ENCODE measurements at regions not wholly inside any gene's neighbourhood (a gene's known extent, or its start where the extent isn't known, plus 50 kb on each side); places are given as distances from the start of the nearest gene placed in this dataset.
"Not testable (repeated sequence)": the region's sequence is repeated elsewhere in the genome, so short reads cannot be mapped to it uniquely, and the experiment has no call there.

DNA sequence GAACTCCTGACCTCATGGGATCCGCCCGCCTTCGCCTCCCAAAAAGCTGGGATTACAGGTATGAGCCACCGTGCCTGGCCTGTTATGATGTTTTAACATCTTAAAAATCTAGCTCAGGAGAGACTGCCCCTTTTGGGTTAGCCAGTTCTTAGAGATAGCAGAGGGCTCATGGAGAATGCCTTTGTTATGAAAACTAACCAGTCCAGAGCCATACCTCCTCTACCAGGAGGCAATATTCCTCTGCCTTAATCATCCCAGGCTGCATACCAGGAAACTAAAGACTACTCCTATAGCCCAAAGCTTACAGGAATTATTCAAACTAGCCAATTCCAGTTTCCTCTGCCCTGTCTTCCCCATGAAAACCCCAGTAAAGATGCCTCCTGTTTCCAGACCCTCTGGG lies 96.0 kb upstream of the MDM1 start:
- no peak for DNase-seq

- no peak for DNase-seq
These were observed 96.8 kb upstream of the MDM1 start for GRCh38 chr12:68428724-68429501.

- DNase-seq, result no peak
These were observed 97.5 kb upstream of the MDM1 start for GRCh38 chr12:68429696-68430095.

- no peak for DNase-seq
These were observed 99.6 kb upstream of the MDM1 start for GRCh38 chr12:68431786-68432185.

DNA sequence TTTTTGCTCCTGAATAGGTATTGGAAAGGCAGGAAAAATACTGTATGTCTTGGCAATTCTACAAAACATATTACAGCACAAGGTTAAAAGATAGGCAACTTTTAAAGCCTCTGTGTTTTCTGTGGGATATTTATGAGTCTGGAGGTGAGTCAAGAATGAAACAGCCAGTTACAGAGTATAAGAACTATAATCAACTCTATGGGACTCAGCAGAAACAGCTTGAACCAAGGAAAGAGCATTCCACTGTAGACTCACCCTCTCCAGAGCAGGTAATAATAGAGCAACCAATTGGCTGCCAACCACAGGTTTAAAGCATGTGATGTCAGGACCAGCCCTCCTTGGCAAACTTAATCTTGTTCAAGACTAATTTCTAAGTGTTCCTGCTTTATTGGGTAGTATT lies 100.5 kb upstream of the MDM1 start:
- DNase-seq, result no peak

DNA sequence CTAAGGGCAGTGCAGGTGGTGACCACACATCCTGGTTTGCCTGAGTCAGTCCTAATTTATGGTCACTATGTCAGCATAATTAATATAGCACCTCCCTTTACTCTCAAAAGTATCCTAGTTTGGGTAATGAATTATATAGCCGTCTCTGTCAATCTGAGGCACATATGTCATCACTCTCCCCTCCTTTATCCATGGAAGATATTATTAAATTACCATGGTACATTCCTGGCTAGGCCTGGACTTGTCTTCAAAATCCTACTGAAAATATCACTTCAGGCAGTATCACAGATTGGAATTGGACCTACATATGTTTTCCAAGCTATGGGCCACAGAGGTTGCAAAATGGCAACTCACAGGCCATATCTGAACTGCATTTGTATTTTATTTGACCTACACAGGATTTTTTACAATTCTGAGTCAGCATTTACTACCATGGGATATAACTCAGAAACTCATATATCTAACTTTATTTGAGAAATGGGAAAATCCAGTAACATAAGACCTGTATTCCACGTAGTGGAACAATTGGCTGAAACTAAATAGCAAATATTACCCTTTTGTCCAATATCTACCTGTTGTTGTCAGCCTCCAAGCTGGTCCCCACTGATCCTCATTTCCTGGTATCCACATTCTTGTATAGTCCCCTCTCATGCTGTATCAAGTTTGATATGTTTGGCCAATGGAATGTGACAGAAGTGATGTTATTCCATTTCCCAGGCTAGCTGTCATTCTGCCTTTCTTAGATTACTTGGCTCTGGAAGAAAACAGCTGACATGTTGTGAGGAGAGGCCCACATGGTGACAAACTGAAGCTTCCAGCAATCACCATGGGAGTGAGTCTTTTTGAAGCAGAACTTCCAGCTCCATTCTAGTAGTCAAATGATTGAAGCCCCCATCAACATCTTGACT lies 102.5 kb upstream of the MDM1 start:
- no peak for DNase-seq

GRCh38 chr12:68435299-68435637 lies 103.1 kb upstream of the MDM1 start:
- DNase-seq, result no peak

GRCh38 chr12:68435816-68436215 lies 103.7 kb upstream of the MDM1 start:
- DNase-seq, result no peak

DNA sequence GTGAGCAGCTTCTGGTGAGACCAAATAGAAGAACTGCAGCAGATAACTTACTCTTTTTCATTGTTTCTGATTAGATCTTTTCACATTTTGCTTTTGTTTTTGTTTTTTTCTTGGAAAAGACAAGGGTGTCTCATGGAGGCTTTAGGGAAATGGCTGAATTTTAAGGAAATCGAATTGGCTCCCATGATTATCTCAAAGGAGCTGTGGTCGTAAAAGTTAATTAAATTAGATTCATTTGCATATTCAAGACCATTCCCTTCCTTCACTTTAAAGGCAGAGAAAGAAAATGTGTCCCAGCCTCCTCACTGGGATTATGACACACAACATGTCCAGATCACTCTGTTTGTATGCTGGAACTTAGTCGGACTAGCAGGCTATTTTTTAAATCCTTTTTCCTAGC lies 106.4 kb upstream of the MDM1 start:
- DNase-seq, result no peak

DNA sequence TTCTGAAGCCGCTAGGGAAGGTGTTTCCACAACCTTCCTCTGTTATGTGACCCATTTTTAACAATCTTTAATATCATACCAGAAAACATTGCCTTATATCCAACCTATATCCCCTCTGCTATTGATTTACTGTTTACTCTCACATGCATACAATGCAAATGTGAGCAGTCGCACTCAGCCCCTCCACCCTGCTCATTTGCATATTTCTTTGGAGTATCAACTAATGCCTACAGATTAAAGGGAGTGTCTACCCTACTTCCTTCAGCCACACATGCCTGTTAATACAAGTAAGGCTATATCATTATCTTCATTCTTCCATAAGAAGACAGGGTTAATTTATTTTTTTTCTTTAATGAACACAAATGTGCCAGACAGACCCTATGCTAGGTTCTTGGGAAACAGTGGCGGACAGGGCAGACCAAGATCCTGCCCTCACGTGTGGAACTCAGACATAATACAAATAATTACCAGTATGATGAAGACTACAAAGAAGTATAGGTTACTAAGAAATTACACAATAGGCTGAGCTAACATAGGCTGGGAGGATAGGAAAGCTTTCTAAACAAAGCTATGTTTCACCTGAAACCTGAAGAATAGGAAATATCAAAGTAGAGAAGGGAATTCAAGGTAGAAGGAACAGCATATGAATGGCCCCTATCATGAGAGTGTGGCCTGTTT lies 107.3 kb upstream of the MDM1 start:
- no peak for DNase-seq

GRCh38 chr12:68440068-68440581 lies 108.0 kb upstream of the MDM1 start:
- no peak for DNase-seq

- DNase-seq, result no peak
These were observed 109.0 kb upstream of the MDM1 start for GRCh38 chr12:68441167-68441566.

DNA sequence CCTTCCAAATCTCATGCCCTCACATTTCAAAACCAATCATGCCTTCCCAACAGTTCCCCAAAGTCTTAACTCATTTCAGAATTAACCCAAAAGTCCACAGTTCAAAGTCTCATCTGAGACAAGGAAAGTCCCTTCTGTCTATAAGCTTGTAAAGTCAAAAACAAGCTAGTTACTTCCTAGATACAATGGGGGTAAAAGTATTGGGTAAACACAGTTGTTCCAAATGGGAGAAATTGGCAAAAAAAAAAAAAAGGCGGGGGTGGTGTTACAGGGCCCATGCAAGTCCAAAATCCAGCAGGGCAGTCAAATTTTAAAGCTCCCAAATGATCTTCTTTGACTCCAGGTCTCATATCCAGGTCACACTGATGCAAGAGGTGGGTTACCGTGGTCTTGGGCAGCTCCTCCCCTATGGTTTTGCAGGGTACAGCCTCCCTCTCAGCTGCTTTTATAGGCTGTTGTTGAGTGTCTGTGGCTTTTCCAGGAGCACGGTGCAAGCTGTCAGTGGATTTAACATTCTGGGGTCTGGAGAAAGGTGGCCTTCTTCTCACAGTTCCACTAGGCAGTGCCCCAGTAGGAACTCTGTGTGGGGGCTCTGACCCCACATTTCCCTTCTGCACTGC lies 110.3 kb upstream of the MDM1 start:
- DNase-seq, result not testable (repeated sequence)

GRCh38 chr12:68443695-68444094 lies 111.5 kb upstream of the MDM1 start:
- not testable (repeated sequence) for DNase-seq

- DNase-seq, result no peak
These were observed 113.7 kb upstream of the MDM1 start for GRCh38 chr12:68445824-68446223.

DNA sequence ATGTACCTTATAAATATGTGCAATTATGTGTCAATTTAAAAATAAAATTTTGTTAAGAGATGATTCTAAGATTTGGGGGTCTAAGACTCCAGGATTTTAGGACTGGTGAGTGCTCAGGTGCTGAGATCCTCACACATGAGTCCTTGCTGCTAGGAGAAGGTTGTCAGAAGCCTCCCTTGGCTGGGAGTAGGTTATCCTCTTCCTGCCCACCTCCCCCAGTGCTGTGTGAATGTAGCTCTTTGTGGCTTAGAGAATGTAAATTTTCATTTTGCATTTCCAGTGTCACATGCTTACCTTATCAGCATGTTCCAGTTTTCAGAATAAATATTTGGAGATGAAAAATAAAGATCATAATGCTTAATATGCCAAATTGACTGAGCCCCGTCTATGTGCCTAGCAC lies 114.2 kb upstream of the MDM1 start:
- no peak for DNase-seq

GRCh38 chr12:68446901-68447796 lies 115.0 kb upstream of the MDM1 start:
- no peak for DNase-seq

DNA sequence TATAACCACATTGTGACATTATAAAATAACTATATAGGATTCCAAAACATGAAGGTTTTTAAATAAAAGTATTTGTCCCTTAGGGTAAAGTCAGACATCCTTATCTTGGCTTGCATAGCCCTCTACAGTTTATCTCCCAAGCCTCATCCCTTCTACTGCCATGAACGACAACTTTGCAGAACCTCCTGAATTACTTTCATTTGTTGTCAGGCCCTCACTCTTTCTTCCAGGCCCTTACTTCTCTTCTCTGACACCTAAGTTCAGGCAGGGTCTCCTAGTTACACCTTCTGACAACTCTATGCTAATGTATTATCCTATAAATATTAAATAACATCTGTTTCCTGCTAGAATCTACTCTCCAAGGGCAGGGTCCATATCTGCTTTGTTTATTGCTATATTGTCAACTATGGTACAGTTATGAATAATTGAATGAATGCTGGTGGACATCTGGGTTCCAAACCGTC lies 115.7 kb upstream of the MDM1 start:
- DNase-seq, result no peak

DNA sequence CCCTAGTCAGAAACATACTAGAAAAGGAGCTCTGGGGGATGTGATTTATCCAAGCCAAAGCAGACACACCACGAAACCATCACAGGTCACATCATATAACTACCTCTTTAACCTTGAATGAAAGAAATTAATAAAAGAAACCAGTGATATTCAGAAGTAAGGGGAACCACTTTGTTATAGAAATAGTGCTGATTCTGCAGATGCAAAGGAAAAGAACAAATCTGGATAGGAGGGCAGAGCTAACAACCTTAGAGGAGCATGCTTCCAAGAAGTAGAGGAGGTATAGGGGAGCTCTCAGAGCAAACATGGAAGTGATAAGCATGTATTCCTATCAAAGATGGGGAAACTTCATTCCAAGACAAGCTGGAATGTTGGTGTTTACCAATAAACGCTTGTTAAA lies 117.0 kb upstream of the MDM1 start:
- no peak for DNase-seq

DNA sequence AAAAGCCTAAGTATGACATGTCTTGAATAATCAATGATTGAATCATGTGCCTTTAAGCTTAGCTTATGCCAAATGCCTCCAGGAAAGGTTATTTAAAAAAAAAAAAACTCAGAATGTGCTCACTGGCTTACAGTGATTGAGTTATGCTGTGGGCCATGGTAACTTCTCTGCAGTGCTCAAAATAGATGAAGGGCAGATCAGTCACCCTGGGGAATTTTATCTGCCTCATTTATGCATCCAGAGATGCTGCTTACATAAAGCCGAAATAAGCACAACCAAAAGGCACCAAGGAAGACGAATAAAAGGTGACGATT lies 118.7 kb upstream of the MDM1 start:
- no peak for DNase-seq

GRCh38 chr12:68451261-68452077 lies 119.3 kb upstream of the MDM1 start:
- DNase-seq, result peak; percentile 14 to 84
